HEK293 (cell line): ENCODE measurements at regions not wholly inside any gene's neighbourhood (a gene's known extent, or its start where the extent isn't known, plus 50 kb on each side); places are given as distances from the start of the nearest gene placed in this dataset.

Source experiments
- GLI4 ChIP-seq: fragments of 450-650 bp; formaldehyde crosslinking; IDR thresholded peaks from 2 replicates; pipeline ENCODE4 v1.5.1; 2016; ENCODE audit warnings: missing biosample characterization, missing genetic modification characterization
- HOXA7 ChIP-seq: sonication (generic); formaldehyde crosslinking; IDR thresholded peaks from 2 replicates; pipeline ENCODE4 v1.8.1; 2022; ENCODE audit warnings: missing genetic modification reagents, borderline replicate concordance
- HOXC10 ChIP-seq: sonication (generic); formaldehyde crosslinking; IDR thresholded peaks from 2 replicates; pipeline ENCODE4 v1.8.1; 2023; ENCODE audit warnings: mild to moderate bottlenecking, missing genetic modification reagents
- MYNN ChIP-seq: fragments of 450-650 bp; formaldehyde crosslinking; IDR thresholded peaks from 2 replicates; pipeline ENCODE4 v1.5.1; 2016; ENCODE audit warnings: missing biosample characterization, missing genetic modification characterization, borderline replicate concordance
- SP3 ChIP-seq: fragments of 450-650 bp; formaldehyde crosslinking; IDR thresholded peaks from 2 replicates; pipeline ENCODE4 v1.5.1; 2016; ENCODE audit warnings: missing biosample characterization, missing genetic modification characterization
- ZBTB21 ChIP-seq: fragments of 450-650 bp; formaldehyde crosslinking; IDR thresholded peaks from 2 replicates; pipeline ENCODE4 v1.5.1; 2017; ENCODE audit warnings: missing biosample characterization, missing genetic modification characterization
- ZBTB48 ChIP-seq: fragments of 450-650 bp; formaldehyde crosslinking; IDR thresholded peaks from 2 replicates; pipeline ENCODE4 v1.5.1; 2016; ENCODE audit warnings: missing biosample characterization, missing genetic modification characterization
- ZNF121 ChIP-seq: fragments of 450-650 bp; formaldehyde crosslinking; IDR thresholded peaks from 2 replicates; pipeline ENCODE4 v1.5.1; 2016; ENCODE audit warnings: missing biosample characterization, missing genetic modification characterization
- ZNF174 ChIP-seq: fragments of 450-650 bp; formaldehyde crosslinking; IDR thresholded peaks from 2 replicates; pipeline ENCODE4 v1.5.0; 2017; ENCODE audit warnings: missing biosample characterization, mild to moderate bottlenecking, missing genetic modification characterization
- ZNF324 ChIP-seq: fragments of 450-650 bp; formaldehyde crosslinking; IDR thresholded peaks from 2 replicates; pipeline ENCODE4 v1.5.1; 2016; ENCODE audit warnings: missing biosample characterization, missing genetic modification characterization
- ZNF513 ChIP-seq: fragments of 450-650 bp; IDR thresholded peaks from 2 replicates; pipeline ENCODE4 v1.5.1; 2018; ENCODE audit warnings: missing biosample characterization, missing genetic modification characterization
- ZSCAN30 ChIP-seq: fragments of 450-650 bp; IDR thresholded peaks from 2 replicates; pipeline ENCODE4 v1.5.1; 2018; ENCODE audit warnings: missing biosample characterization, mild to moderate bottlenecking, missing genetic modification characterization, moderate library complexity
- TF ChIP-seq, protein P1 (sequence below): fragments of 450-650 bp; formaldehyde crosslinking; IDR thresholded peaks from 2 replicates; pipeline ENCODE4 v1.5.1; 2016; ENCODE audit warnings: missing biosample characterization, missing genetic modification characterization
- TF ChIP-seq, protein P2 (sequence below): fragments of 450-650 bp; formaldehyde crosslinking; conservative IDR thresholded peaks from 2 replicates; pipeline ENCODE4 v1.5.1; 2016; ENCODE audit warnings: low read depth, missing biosample characterization, missing genetic modification characterization

GRCh38 chr4:64545593-64545992 is 136.3 kb upstream of the TECRL start:
- no peak for TF ChIP-seq SP3 (tag by site-specific recombination)
- TF ChIP-seq, protein P1, sequence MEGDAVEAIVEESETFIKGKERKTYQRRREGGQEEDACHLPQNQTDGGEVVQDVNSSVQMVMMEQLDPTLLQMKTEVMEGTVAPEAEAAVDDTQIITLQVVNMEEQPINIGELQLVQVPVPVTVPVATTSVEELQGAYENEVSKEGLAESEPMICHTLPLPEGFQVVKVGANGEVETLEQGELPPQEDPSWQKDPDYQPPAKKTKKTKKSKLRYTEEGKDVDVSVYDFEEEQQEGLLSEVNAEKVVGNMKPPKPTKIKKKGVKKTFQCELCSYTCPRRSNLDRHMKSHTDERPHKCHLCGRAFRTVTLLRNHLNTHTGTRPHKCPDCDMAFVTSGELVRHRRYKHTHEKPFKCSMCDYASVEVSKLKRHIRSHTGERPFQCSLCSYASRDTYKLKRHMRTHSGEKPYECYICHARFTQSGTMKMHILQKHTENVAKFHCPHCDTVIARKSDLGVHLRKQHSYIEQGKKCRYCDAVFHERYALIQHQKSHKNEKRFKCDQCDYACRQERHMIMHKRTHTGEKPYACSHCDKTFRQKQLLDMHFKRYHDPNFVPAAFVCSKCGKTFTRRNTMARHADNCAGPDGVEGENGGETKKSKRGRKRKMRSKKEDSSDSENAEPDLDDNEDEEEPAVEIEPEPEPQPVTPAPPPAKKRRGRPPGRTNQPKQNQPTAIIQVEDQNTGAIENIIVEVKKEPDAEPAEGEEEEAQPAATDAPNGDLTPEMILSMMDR (tag by site-specific recombination) = no peak
- no peak for TF ChIP-seq ZNF324 (tag by site-specific recombination)
- no peak for TF ChIP-seq ZNF174 (tag by site-specific recombination)
- no peak for TF ChIP-seq GLI4
- no peak for TF ChIP-seq HOXC10 (CRISPR knock-in tag)
- TF ChIP-seq ZNF513 (tag by site-specific recombination) = no peak
- TF ChIP-seq ZBTB21 (tag by site-specific recombination) = no peak
- no peak for TF ChIP-seq HOXA7
- TF ChIP-seq MYNN = no peak
- no peak for TF ChIP-seq ZSCAN30 (tag by site-specific recombination)
- no peak for TF ChIP-seq ZNF121
- TF ChIP-seq, protein P2, sequence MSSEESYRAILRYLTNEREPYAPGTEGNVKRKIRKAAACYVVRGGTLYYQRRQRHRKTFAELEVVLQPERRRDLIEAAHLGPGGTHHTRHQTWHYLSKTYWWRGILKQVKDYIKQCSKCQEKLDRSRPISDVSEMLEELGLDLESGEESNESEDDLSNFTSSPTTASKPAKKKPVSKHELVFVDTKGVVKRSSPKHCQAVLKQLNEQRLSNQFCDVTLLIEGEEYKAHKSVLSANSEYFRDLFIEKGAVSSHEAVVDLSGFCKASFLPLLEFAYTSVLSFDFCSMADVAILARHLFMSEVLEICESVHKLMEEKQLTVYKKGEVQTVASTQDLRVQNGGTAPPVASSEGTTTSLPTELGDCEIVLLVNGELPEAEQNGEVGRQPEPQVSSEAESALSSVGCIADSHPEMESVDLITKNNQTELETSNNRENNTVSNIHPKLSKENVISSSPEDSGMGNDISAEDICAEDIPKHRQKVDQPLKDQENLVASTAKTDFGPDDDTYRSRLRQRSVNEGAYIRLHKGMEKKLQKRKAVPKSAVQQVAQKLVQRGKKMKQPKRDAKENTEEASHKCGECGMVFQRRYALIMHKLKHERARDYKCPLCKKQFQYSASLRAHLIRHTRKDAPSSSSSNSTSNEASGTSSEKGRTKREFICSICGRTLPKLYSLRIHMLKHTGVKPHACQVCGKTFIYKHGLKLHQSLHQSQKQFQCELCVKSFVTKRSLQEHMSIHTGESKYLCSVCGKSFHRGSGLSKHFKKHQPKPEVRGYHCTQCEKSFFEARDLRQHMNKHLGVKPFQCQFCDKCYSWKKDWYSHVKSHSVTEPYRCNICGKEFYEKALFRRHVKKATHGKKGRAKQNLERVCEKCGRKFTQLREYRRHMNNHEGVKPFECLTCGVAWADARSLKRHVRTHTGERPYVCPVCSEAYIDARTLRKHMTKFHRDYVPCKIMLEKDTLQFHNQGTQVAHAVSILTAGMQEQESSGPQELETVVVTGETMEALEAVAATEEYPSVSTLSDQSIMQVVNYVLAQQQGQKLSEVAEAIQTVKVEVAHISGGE (tag by site-specific recombination) = no peak
- no peak for TF ChIP-seq ZBTB48 (tag by site-specific recombination)
